Heart left ventricle (tissue), 16 donors: ENCODE measurements at regions not wholly inside any gene's neighbourhood (a gene's known extent, or its start where the extent isn't known, plus 50 kb on each side); places are given as distances from the start of the nearest gene placed in this dataset.

Experiments
- ATAC-seq, 4 donors: fragments of 200-7000 bp; cut with Tn5 transposase; one replicate each; pipeline ENCODE4 v1.9.1; 2020 to 2022; ENCODE audit warnings: moderate library complexity in 4 of 4, mild to moderate bottlenecking in 3 of 4, moderate number of reproducible peaks in 1 of 4
- DNase-seq, 5 donors: peaks; one replicate each; pipeline ENCODE4 v3.0.0-alpha.2; 2020
- H3K27ac ChIP-seq, 12 donors: fragments of 200-600 bp; sonication (generic) in 4 of 12; one replicate each; pipeline versions ENCODE4 v1.5.0 to v1.8.0; 2016 to 2022; ENCODE audit warnings: mild to moderate bottlenecking in 2 of 12
- H3K27me3 ChIP-seq, 9 donors: fragments of 200-600 bp; sonication (generic) in 2 of 9; one replicate each; pipeline versions ENCODE4 v1.5.1 to v1.8.0; 2016 to 2022; ENCODE audit warnings: mild to moderate bottlenecking in 3 of 9
- H3K36me3 ChIP-seq, 9 donors: fragments of 200-600 bp; sonication (generic) in 2 of 9; one replicate each; pipeline versions ENCODE4 v1.5.0 to v1.8.0; 2018 to 2022; ENCODE audit warnings: mild to moderate bottlenecking in 2 of 9
- H3K4me1 ChIP-seq, 12 donors: fragments of 200-600 bp; sonication (generic) in 4 of 12; one replicate each; pipeline versions ENCODE4 v1.5.0 to v1.8.0; 2016 to 2022; ENCODE audit warnings: mild to moderate bottlenecking in 3 of 12
- H3K4me3 ChIP-seq, 12 donors: fragments of 200-600 bp; sonication (generic) in 4 of 12; one replicate each; pipeline versions ENCODE4 v1.5.0 to v1.8.0; 2017 to 2022; ENCODE audit warnings: mild to moderate bottlenecking in 9 of 12, moderate library complexity in 4 of 12
- H3K9me3 ChIP-seq, 12 donors: fragments of 200-600 bp; sonication (generic) in 4 of 12; one replicate each; pipeline versions ENCODE4 v1.5.0 to v1.8.0; 2016 to 2022; ENCODE audit warnings: mild to moderate bottlenecking in 1 of 12
- CTCF ChIP-seq, 12 donors: fragments of 200-600 bp; sonication (generic) in 4 of 12; IDR thresholded peaks; one replicate each; pipeline versions ENCODE4 v1.5.0 to v1.8.0; 2018 to 2022; ENCODE audit warnings: antibody characterized with exemption in 12 of 12, mild to moderate bottlenecking in 5 of 12
- POLR2A ChIP-seq, 2 donors: fragments of 450-650 bp; IDR thresholded peaks; one replicate each; pipeline ENCODE4 v1.6.1; 2017; ENCODE audit warnings: antibody characterized with exemption in 2 of 2, mild to moderate bottlenecking in 2 of 2, moderate library complexity in 2 of 2
- WGBS, 4 donors: extraction: QIAGEN DNeasy Blood & Tissue Kit in 2 of 4; methylation state at CpG; one replicate each; pipeline versions ENCODE4 v1.1.5 to v1.1.7; 2013 to 2018; 5-methylcytosine and 5-hydroxymethylcytosine counted together
- intact Hi-C, 10 donors: fragments of 100-400 bp; cut with DNase I; formaldehyde crosslinking; loops; one replicate each; pipeline versions ENCODE4 v1.11.1 to v1.14.2; 2022
- donor health status: ischemic (EF 13 %, LVEDD 7.1; RV severe dilation, severe dysfunction).
- donor health status: healthy with polysubstance abuse.
- donor health status: DM: no; HTN: yes; CAD: no.
- donor health status: DM: no; HTN: no; CAD: no.
- donor health status: ischemic (EF 25% LVEDD 6.9; RV normal size, moderate dysfunction).
- donor health status: ischemic (EF 25% LVEDD 5.7; RV mildly dilated, moderate dysfunction).
- donor health status: healthy.
- donor health status: DM: yes; HTN: yes; CAD: no.
- donor health status: ischemic (EF 35%, LVEDD 5.7; RV mildly dilated, moderate dysfunction).
- donor health status: nonischemic (EF 11% LVEDD 7.7; RV severe dilation, severe dysfunction).
- donor health status: DM: yes; HTN: yes; CAD: no.
- donor health status: PGD.
- donor health status: ischemic (EF 29% LVEDD 5.4; RV normal size, mild dysfunction).
- donor health status: nonischemic (EF 23%, LVEDD 6.1; RV moderate dilation, normal function).

- Histone ChIP-seq H3K27ac (no peak overlapping the region), H3K27me3 (no peaks in the 10 kb centered on the region), H3K4me3 (no peak overlapping the region), H3K4me1 (no peaks in the 10 kb centered on the region), H3K9me3 (peaks cover 0 to 34% (median 14%) of the 10 kb centered on the region in 12 donors), H3K36me3 (no peaks in the 10 kb centered on the region)
- no peak for ATAC-seq
- TF ChIP-seq CTCF (IDR thresholded peaks at IDR 0.05) (no peak), POLR2A (IDR thresholded peaks at IDR 0.05) (no peak)
- 77 to 89% (median 85%) methylated on average over 1 of the region's 1 CpG for WGBS, 4 donors
- DNase-seq: no peak
- intact Hi-C loops: no loop called here
Measured at GRCh38 chr6:71099649-71100048, 142.8 kb upstream of the B3GAT2 start.

GRCh38 chr6:71103130-71103529 is 146.3 kb upstream of the B3GAT2 start:
- DNase-seq (no peak), ATAC-seq (no peak)
- no peaks in the 10 kb centered on the region for H3K36me3 ChIP-seq
- H3K27ac ChIP-seq: no peak overlapping the region
- H3K4me1 ChIP-seq: peaks cover 0 to 23% (median 11%) of the 10 kb centered on the region in 12 donors
- intact Hi-C loops: no loop called here
- H3K9me3 ChIP-seq: peaks cover 0 to 26% (median 14%) of the 10 kb centered on the region in 12 donors
- TF ChIP-seq CTCF (IDR thresholded peaks at IDR 0.05): no peak
- no peak for TF ChIP-seq POLR2A (IDR thresholded peaks at IDR 0.05)
- H3K27me3 ChIP-seq: no peaks in the 10 kb centered on the region
- 63 to 92% (median 85%) methylated on average over 2 of the region's 2 CpGs for WGBS, 4 donors
- no peak overlapping the region for H3K4me3 ChIP-seq

DNA sequence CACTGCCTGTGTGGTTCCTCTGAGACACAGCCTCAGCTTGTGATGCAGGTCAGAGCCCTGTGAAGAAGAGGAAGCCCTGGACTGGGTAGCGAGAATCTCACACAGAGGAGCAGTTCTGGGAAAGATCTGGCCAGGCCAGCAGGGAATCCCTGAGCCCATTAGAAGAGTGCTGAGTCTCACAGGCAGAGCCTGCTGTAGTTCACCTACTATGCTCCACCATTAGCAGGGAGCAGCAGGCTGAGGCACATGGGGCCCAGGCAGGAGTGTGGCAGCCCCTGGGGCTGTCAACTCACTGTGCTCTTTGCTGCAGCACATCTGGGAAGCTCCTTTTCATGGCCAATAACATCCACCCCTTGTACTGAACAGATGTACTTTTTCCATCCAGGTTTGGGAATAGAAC is 146.8 kb upstream of the B3GAT2 start:
- DNase-seq (no peak), ATAC-seq (no peak)
- intact Hi-C loops: no loop called here

GRCh38 chr6:71106276-71106675 is 149.4 kb upstream of the B3GAT2 start:
- 83 to 86% (median 86%) methylated on average over 3 of the region's 3 CpGs for WGBS, 4 donors
- TF ChIP-seq CTCF (IDR thresholded peaks at IDR 0.05): no peak
- no peak for TF ChIP-seq POLR2A (IDR thresholded peaks at IDR 0.05)
- DNase-seq: no peak
- peak overlapping the region in 2 of 12 donors; percentile 13 to 61 for H3K27ac ChIP-seq
- H3K9me3 ChIP-seq: no peaks in the 10 kb centered on the region
- H3K27me3 ChIP-seq: no peaks in the 10 kb centered on the region
- no peak for ATAC-seq
- no peak overlapping the region for H3K4me3 ChIP-seq
- intact Hi-C loops: loop anchor here in 1 of 10 donors (2.0 kb wide), 1 partner anchor 23 kb away; no protein-coding TSS in a partner anchor
- no peaks in the 10 kb centered on the region for H3K36me3 ChIP-seq
- peaks cover 0 to 31% (median 13%) of the 10 kb centered on the region in 12 donors for H3K4me1 ChIP-seq

More for the DNA sequence above, 146.8 kb upstream of the B3GAT2 start:
- H3K9me3 ChIP-seq: peaks cover 0 to 24% (median 14%) of the 10 kb centered on the region in 12 donors
- no peak for TF ChIP-seq POLR2A (IDR thresholded peaks at IDR 0.05)
- TF ChIP-seq CTCF (IDR thresholded peaks at IDR 0.05): no peak
- H3K36me3 ChIP-seq: no peaks in the 10 kb centered on the region
- no peak overlapping the region for H3K27ac ChIP-seq
- WGBS, 4 donors: 91 to 100% (median 94%) methylated on average over 1 of the region's 1 CpG
- H3K27me3 ChIP-seq: no peaks in the 10 kb centered on the region
- H3K4me1 ChIP-seq: peaks cover 0 to 28% (median 13%) of the 10 kb centered on the region in 12 donors
- H3K4me3 ChIP-seq: no peak overlapping the region
